GM13977 (cell line): ENCODE measurements at regions not wholly inside any gene's neighbourhood (a gene's known extent, or its start where the extent isn't known, plus 50 kb on each side); places are given as distances from the start of the nearest gene placed in this dataset.

Experiments
- DNase-seq: peaks from one replicate; pipeline ENCODE4 v3.0.0; 2012; ENCODE audit warnings: low spot score
- in situ Hi-C: fragments of 300-500 bp; cut with MboI; formaldehyde crosslinking; loops from one replicate; pipeline ENCODE4 v1.12.0; 2022; ENCODE audit warnings: low sequenced_read_pairs, low pct_unique_long_range_greater_than_20kb, mixed read lengths, inconsistent platforms; ENCODE audit not compliant: unreplicated experiment
- TF ChIP-seq, protein P1 (sequence below): IDR thresholded peaks from 2 replicates; pipeline ENCODE4 v1.5.1; 2012; ENCODE audit warnings: mild to moderate bottlenecking, control low read depth; ENCODE audit not compliant: insufficient read depth; ENCODE audit errors: extremely low read depth, missing control alignments

DNA sequence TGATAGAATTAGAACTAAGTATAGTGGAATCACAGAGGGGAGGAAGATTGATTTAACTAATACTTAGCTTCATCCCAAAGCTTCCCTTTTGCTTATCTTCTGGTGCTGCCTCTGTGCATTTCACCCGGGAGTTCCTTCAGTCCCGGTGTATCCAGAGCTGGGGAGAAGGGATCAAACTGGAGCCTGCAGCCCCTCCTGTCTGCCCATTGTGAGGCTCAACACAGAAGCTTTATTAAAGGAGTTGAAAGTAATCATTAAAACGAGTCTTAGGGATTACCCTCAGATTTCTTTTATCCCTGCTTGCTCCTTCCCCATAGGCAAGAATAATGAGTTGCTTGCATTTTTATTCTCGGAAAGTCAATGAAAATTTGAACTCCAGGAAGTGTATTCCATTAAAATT, 739.7 kb upstream of the DDX18 start:
- TF ChIP-seq, protein P1, sequence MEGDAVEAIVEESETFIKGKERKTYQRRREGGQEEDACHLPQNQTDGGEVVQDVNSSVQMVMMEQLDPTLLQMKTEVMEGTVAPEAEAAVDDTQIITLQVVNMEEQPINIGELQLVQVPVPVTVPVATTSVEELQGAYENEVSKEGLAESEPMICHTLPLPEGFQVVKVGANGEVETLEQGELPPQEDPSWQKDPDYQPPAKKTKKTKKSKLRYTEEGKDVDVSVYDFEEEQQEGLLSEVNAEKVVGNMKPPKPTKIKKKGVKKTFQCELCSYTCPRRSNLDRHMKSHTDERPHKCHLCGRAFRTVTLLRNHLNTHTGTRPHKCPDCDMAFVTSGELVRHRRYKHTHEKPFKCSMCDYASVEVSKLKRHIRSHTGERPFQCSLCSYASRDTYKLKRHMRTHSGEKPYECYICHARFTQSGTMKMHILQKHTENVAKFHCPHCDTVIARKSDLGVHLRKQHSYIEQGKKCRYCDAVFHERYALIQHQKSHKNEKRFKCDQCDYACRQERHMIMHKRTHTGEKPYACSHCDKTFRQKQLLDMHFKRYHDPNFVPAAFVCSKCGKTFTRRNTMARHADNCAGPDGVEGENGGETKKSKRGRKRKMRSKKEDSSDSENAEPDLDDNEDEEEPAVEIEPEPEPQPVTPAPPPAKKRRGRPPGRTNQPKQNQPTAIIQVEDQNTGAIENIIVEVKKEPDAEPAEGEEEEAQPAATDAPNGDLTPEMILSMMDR: no peak
- in situ Hi-C loops: no loop called here
- no peak for DNase-seq

DNA sequence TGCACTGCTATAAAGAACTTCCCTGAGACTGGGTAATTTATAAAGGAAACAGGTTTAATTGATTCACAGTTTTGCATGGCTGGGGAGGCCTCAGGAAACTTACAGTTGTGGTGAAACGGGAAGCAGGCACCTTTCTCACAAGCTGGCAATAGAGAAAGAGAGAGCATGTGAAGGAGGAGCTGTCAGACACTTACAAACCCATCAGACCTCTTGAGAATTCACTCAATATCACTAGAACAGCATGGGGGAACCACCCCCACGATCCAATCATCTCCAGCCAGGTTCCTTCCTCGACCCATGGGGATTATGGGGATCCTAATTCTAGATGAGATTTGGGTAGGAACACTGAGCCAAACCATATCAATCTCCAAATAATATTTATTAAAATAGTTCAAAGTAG, 729.2 kb upstream of the DDX18 start:
- DNase-seq: no peak
- TF ChIP-seq, protein P1: no peak
- in situ Hi-C loops: no loop called here

DNA sequence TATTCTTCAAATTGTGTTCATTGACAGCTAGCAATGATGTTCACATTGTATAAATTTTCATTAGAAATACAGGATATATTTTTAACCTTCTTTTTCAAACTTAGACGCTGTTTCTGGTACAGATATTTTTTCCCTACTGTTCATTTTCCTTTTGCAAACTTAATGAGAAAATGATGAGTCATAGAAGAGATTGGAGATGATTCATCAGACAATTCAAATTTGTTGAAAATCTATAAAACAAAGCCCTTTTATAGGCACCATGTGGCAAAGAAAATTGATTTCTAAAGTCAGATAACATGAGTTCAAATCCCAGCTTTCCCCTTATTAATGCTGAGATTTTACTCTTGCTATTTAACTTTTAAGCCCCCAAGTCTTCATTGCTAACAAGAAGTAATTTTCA, 728.8 kb upstream of the DDX18 start:
- TF ChIP-seq, protein P1: no peak

DNA sequence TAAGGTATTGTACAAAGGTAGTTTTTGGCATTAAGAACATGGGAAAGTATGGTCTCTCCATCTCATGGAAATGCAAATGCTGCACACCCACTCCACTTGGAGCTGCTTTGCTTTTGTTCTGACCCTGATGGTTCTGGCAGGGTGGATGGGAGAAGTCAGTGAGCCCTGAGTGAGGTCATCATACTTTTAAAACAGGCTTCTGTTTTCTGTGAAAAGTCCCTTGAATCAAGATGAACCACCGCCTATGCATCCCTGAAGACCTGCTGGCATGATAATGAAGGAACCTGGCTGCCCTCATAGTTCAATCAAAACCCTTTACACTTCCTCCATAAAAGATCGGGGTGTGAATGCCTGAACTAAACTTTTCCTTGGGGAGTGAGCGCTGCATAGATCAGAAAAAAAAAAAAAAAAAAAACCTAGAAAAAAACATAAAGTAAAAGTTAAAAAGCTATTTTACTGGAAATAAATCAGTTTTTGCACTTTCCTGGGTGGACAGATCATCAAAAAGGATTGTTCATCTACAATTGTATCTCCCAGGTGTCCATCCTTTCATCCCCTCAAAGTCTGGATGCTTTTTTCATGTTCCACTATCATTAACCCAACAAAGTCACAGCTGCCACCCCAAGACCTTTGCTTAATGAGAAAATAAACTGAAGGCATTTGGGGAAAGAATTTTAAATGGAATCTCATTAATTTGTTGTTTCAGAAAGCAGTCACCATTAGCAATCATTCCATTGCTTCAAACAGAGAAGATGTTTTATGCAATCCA, 728.1 kb upstream of the DDX18 start:
- TF ChIP-seq, protein P1: no peak
- in situ Hi-C loops: no loop called here
- DNase-seq: no peak

More for the DNA sequence above, 728.8 kb upstream of the DDX18 start:
- DNase-seq: no peak
- in situ Hi-C loops: no loop called here

DNA sequence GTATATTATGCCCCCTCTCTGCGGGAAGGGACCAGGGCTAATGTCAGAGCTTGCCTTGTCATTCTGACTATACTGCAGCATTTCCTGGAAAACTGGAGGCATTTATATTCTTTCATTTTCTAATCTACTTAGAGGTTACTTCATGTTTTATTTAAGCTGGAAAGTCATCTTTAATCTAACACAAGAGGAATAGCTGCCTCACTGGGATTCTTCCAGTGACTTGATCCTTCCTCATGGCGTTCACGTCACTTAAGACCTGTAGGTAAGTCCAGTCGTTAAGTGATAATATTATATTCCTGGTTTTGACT, 727.6 kb upstream of the DDX18 start:
- in situ Hi-C loops: no loop called here
- DNase-seq: no peak
- TF ChIP-seq, protein P1: no peak

DNA sequence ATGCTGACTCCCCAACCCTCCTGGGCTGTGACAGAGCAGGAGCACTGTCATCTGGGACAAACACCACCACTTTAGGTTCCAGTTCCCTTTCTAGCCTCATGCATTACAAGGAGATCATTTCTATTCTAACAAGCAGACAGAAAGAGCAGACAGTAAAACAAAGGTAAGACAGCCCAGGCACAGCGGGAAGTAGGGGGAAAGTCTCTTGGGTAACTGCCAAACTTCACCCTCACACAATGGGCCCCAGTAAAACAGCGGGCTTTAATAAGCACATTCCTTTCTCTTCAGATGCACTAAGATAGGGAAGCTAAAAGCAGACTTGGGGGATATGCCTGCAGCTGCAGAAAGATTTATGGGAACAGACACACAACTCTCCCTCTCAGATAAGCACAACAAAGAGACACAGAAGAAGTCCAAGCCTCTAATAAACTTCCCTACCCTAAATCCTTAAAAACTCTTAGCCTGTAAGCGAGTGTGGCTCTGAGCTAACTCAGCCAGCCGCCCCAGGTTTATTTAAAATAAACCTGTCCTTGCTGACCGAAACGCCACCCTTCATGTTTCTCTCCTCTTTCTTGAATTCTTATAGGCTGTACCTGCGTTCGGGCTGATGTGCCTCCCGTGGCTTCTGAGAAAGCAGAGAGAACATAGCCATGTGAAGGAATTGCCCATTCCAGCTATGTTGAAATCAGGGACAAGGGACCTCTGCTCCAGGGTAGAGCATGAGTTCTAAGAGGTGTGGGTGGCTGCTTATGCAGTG, 726.8 kb upstream of the DDX18 start:
- in situ Hi-C loops: no loop called here
- TF ChIP-seq, protein P1: no peak
- no peak for DNase-seq
